Suprapubic skin (tissue), 4 donors: ENCODE measurements at regions not wholly inside any gene's neighbourhood (a gene's known extent, or its start where the extent isn't known, plus 50 kb on each side); places are given as distances from the start of the nearest gene placed in this dataset.
"Not testable (repeated sequence)": the region's sequence is repeated elsewhere in the genome, so short reads cannot be mapped to it uniquely, and the experiment has no call there.

Experiments
- DNase-seq, 2 donors: peaks; one replicate each; pipeline ENCODE4 v3.0.0-alpha.2; 2019; ENCODE audit warnings: low spot score in 2 of 2
- H3K27ac ChIP-seq: fragments of 200-600 bp; sonication (generic); one replicate; pipeline ENCODE4 v1.5.1; 2019
- H3K27me3 ChIP-seq: fragments of 200-600 bp; sonication (generic); one replicate; pipeline ENCODE4 v1.5.1; 2019
- H3K36me3 ChIP-seq: fragments of 200-600 bp; sonication (generic); one replicate; pipeline ENCODE4 v1.5.1; 2019
- H3K4me1 ChIP-seq: fragments of 200-600 bp; sonication (generic); one replicate; pipeline ENCODE4 v1.5.1; 2019
- H3K4me3 ChIP-seq: fragments of 200-600 bp; sonication (generic); one replicate; pipeline ENCODE4 v1.5.1; 2019; ENCODE audit warnings: mild to moderate bottlenecking
- H3K9me3 ChIP-seq: fragments of 200-600 bp; sonication (generic); one replicate; pipeline ENCODE4 v1.5.1; 2019
- CTCF ChIP-seq, 2 donors: fragments of 200-600 bp in 1 of 2; fragments of 450-650 bp in 1 of 2; sonication (generic) in 1 of 2; IDR thresholded peaks; one replicate each; pipeline ENCODE4 v1.5.1; 2016 to 2019; ENCODE audit warnings: antibody characterized with exemption in 2 of 2, mild to moderate bottlenecking in 1 of 2, moderate library complexity in 1 of 2
- EP300 ChIP-seq: sonication (generic); formaldehyde crosslinking; IDR thresholded peaks from one replicate; pipeline ENCODE4 v1.6.1; 2017; ENCODE audit warnings: antibody characterized with exemption
- POLR2A ChIP-seq, 2 donors: fragments of 450-650 bp; IDR thresholded peaks; one replicate each; pipeline ENCODE4 v1.6.1; 2017; ENCODE audit warnings: antibody characterized with exemption in 2 of 2, mild to moderate bottlenecking in 2 of 2, moderate library complexity in 2 of 2
- POLR2AphosphoS5 ChIP-seq, 3 donors: sonication (generic); formaldehyde crosslinking; IDR thresholded peaks; one replicate each; pipeline ENCODE4 v1.6.1; 2017; ENCODE audit warnings: antibody characterized with exemption in 3 of 3
- WGBS: methylation state at CpG from one replicate; pipeline ENCODE4 v1.1.5; 2018; 5-methylcytosine and 5-hydroxymethylcytosine counted together

DNA sequence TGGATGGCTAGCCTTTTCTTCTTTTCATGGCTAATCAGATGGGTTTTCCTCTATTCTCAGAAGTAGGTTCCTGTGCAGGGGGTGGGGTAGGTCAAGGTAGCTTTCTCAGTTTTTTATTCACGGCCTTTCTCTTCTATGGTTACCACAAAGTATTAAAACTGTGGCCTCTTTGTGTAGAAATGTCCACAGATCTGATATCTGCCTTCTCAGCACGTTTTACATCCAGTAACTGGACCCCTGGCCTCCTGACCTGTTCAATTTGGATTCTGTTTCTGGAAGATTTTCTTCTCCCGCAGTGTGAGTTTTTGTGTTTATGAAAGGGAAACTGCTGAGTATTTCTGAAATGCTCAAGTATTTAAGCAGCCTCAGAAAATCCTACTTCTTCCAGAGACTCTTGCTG lies 688.5 kb downstream of the RAPGEF2 start:
- TF ChIP-seq POLR2A (IDR thresholded peaks at IDR 0.05) (no peak), CTCF (IDR thresholded peaks at IDR 0.05) (no peak), EP300 (no peak), POLR2AphosphoS5 (IDR thresholded peaks at IDR 0.05) (no peak)
- Histone ChIP-seq H3K9me3 (peaks cover 3% of the 10 kb centered on the region), H3K4me3 (no peak overlapping the region), H3K4me1 (no peaks in the 10 kb centered on the region), H3K27me3 (no peaks in the 10 kb centered on the region), H3K27ac (no peak overlapping the region), H3K36me3 (no peaks in the 10 kb centered on the region)
- DNase-seq = no peak
- 61% methylated on average over 3 of the region's 3 CpGs for WGBS

- not testable (repeated sequence) for H3K9me3 ChIP-seq, DNase-seq, H3K27ac ChIP-seq, H3K27me3 ChIP-seq, H3K4me3 ChIP-seq, H3K4me1 ChIP-seq, H3K36me3 ChIP-seq
- 100% methylated on average over 2 of the region's 12 CpGs for WGBS
Observed at GRCh38 chr4:159804592-159804991, 701.7 kb downstream of the RAPGEF2 start.

- Histone ChIP-seq H3K4me3 (no peak overlapping the region), H3K27me3 (no peaks in the 10 kb centered on the region), H3K36me3 (no peaks in the 10 kb centered on the region), H3K9me3 (no peaks in the 10 kb centered on the region), H3K4me1 (no peaks in the 10 kb centered on the region), H3K27ac (no peak overlapping the region)
- DNase-seq = no peak
- WGBS = 88% methylated on average over 2 of the region's 2 CpGs
- TF ChIP-seq POLR2A (IDR thresholded peaks at IDR 0.05) = no peak
- TF ChIP-seq CTCF (IDR thresholded peaks at IDR 0.05) = no peak
- TF ChIP-seq EP300 = no peak
- TF ChIP-seq POLR2AphosphoS5 (IDR thresholded peaks at IDR 0.05) = no peak
Observed at GRCh38 chr4:159823743-159824142, 720.9 kb downstream of the RAPGEF2 start.

- TF ChIP-seq POLR2A (IDR thresholded peaks at IDR 0.05) = no peak
- WGBS = 41% methylated on average over 1 of the region's 1 CpG
Observed at GRCh38 chr4:159828687-159829086, 725.8 kb downstream of the RAPGEF2 start.

GRCh38 chr4:159829184-159829583 lies 726.3 kb downstream of the RAPGEF2 start:
- Histone ChIP-seq H3K27ac (no peak overlapping the region), H3K4me3 (no peak overlapping the region), H3K4me1 (no peaks in the 10 kb centered on the region), H3K9me3 (no peaks in the 10 kb centered on the region), H3K27me3 (no peaks in the 10 kb centered on the region), H3K36me3 (no peaks in the 10 kb centered on the region)
- no peak for TF ChIP-seq POLR2A (IDR thresholded peaks at IDR 0.05)
- no peak for TF ChIP-seq CTCF (IDR thresholded peaks at IDR 0.05)
- no peak for TF ChIP-seq EP300
- no peak for TF ChIP-seq POLR2AphosphoS5 (IDR thresholded peaks at IDR 0.05)
- DNase-seq = no peak
- 55% methylated on average over 2 of the region's 2 CpGs for WGBS

More at GRCh38 chr4:159828687-159829086, 725.8 kb downstream of the RAPGEF2 start:
- Histone ChIP-seq H3K4me1 (no peaks in the 10 kb centered on the region), H3K27me3 (no peaks in the 10 kb centered on the region), H3K4me3 (no peak overlapping the region), H3K9me3 (no peaks in the 10 kb centered on the region), H3K27ac (no peak overlapping the region), H3K36me3 (no peaks in the 10 kb centered on the region)
- DNase-seq = no peak

- 64% methylated on average over 3 of the region's 3 CpGs for WGBS
- H3K9me3 ChIP-seq = no peaks in the 10 kb centered on the region
- TF ChIP-seq EP300 = no peak
- TF ChIP-seq POLR2A (IDR thresholded peaks at IDR 0.05) = no peak
- no peak for TF ChIP-seq CTCF (IDR thresholded peaks at IDR 0.05)
- no peak for TF ChIP-seq POLR2AphosphoS5 (IDR thresholded peaks at IDR 0.05)
- no peak overlapping the region for H3K4me3 ChIP-seq
- no peaks in the 10 kb centered on the region for H3K4me1 ChIP-seq
- no peak for DNase-seq
- no peaks in the 10 kb centered on the region for H3K27me3 ChIP-seq
- no peaks in the 10 kb centered on the region for H3K36me3 ChIP-seq
- H3K27ac ChIP-seq = no peak overlapping the region
Observed at GRCh38 chr4:159837071-159837470, 734.2 kb downstream of the RAPGEF2 start.
